GM11168 (cell line): ENCODE measurements at regions not wholly inside any gene's neighbourhood (a gene's known extent, or its start where the extent isn't known, plus 50 kb on each side); places are given as distances from the start of the nearest gene placed in this dataset.
"Not testable (repeated sequence)": the region's sequence is repeated elsewhere in the genome, so short reads cannot be mapped to it uniquely, and the experiment has no call there.

Experiments used
- in situ Hi-C: fragments of 300-500 bp; cut with MboI; formaldehyde crosslinking; loops from one replicate; pipeline ENCODE4 v1.12.0; 2022; ENCODE audit warnings: low sequenced_read_pairs; ENCODE audit not compliant: unreplicated experiment

DNA sequence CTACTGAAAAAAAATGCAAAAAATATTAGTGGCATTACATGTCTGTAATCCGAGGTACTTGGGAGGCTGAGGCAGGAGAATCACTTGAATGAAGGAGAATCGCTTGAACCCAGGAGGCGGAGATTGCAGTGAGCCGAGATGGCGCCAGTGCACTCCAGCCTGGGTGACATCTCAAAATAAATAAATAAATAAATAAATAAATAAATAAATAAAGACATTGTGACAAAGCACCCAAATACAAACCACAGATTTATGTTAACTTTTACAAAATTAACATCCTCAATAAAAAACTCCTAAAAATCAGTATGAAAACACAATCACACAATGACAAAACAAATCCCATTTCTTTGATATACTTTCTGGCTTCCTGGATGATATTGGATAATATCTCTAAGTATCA is 808.3 kb downstream of the REEP3 start:
- in situ Hi-C loops: no loop called here

DNA sequence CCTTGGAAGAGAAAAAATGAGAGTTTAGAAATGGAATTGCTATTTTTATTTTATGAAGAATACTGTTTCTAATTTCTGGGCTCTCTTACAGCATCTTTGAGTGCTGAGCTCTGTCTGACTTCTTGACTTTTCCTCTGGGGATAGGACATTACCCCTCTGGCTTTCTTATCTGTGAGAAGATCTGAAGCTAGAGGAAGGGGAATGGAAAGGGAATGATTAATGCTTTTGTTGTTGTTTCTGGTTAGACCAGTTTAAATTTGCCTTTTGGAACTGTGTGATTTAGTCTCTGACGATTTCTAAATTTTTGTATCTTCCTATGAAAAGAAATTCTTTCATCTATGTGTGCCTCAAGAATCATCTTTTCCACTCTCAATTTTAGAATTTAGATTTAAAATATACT is 811.4 kb downstream of the REEP3 start:
- in situ Hi-C loops: no loop called here

DNA sequence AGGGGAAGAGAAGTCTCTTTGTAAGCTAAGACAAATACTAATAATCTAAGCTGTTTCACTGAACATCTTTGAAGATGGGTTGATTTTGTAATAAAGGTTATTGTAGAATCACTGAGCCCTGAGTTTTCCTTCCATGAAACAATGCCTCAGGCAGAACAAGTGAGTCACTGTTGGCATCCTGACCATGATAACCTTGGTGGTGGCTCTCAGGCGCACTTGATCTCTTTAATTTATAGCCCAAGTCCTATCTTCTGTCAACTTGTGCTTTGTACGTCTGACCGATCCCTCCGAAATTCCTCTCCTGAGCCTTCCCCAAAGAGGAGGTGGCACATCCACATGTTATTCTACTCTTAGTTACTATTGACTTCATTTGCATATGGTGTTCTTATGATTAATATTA is 812.9 kb downstream of the REEP3 start:
- in situ Hi-C loops: no loop called here

DNA sequence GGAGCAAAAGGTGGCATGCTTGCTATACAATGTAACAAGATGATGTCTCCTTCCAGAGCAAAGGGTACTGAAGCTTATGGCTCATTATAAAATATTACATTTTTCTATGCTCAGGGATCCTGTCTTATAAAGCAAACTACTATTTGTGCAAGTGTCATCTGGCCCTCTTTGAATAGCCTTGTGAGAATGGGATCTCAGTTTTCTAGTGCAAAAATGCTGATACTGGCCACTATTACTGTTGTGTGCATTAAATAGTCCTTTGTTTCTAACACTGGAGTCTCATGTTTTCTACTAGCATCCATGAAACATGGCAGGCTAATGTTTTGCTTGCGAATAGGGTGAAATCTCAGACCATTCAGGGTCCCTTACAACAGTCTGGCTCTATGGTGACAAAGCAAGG is 823.0 kb downstream of the REEP3 start:
- in situ Hi-C loops: no loop called here

DNA sequence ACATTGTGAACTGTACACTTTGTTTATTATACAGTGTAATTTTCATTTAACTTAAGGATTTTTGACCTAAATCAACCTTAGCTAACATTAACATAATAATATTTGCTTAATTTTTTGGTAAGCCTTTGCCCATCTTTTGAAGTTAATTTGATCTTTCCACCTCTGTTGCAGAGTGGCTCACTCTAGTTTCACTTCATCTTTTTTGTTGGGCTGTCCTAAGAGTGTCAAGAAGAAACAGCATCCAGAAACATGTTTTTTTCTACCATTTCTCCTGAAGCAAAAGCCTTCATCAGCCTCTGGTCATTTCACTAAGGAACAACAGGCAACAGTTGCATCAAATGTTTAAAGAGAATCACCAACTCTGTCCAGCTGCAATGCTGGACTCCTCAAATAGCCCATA is 824.7 kb downstream of the REEP3 start:
- in situ Hi-C loops: no loop called here

DNA sequence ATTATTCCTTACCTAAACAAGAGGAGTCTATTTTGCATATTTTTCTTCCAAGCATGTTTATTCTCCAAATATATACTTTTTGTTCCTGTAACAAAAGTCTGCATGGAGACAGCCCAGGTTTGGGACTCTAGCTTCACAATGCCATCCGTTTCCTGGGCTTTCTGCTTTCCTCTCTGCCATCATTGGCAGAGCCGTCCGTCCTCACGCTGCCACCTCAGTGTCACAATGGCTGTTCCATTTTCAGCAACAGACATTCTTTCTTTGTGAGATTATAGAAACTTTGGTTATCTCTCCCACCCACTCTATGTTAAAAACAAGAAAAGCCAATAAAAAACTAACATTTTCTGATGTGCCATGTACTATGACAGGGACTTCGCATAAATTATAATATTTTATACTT is 825.2 kb downstream of the REEP3 start:
- in situ Hi-C loops: no loop called here

DNA sequence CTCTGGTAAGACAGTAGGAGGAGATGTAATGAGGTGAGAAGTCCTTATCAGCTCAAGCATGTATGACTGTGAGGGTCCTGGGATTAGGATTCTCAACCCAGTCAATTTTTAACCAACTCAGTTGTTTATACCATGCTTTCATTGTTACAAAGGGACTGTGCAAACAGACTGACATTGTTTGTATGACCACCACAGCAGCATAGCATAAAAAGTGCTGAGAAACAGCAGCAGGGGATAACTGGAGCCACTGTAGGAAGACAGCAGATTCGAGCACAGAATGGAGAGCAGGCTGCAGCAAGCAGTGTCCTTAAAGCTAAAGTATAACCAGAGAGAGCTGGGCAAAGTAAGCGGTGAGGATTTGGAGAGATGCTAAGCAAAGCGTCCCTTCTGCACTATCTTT is 829.5 kb downstream of the REEP3 start:
- in situ Hi-C loops: no loop called here

DNA sequence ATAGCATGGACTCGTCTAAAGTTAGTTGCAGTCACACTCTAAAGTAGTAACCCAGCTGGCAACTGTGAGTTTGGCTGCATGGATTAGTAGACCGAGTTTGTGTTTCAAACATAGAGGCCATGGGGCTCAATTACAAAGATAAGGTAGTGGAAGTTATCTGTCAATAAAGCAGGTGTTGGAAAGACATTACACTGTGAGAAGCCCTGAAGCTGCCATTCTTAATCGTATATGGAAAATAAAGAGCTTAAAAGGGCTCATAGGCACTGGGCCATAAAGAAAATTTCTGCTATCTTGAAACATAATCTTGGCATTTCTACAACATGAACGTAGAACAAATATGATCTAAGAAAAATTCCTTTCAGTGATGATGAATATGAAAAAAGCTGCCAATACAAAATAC is 837.7 kb downstream of the REEP3 start:
- in situ Hi-C loops: no loop called here

DNA sequence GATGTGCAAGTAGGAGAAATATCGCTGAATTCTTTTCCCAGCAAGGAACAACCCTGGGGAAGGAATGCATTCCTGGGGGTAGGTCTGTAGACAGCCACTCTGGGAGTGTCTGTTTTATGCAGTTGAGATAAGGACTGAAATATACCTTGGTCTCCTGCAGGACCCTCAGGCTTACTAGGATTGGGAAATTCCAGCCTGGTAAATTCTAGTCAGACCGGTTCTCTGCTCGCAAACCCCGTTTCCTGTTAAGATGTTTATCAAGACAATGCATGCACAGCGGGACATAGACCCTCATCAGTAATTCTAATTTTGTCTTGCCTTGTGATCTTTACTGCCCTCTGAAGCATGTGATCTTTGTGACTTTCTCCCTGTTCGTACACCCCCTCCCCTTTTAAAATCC is 839.0 kb downstream of the REEP3 start:
- in situ Hi-C loops: not testable (repeated sequence)

DNA sequence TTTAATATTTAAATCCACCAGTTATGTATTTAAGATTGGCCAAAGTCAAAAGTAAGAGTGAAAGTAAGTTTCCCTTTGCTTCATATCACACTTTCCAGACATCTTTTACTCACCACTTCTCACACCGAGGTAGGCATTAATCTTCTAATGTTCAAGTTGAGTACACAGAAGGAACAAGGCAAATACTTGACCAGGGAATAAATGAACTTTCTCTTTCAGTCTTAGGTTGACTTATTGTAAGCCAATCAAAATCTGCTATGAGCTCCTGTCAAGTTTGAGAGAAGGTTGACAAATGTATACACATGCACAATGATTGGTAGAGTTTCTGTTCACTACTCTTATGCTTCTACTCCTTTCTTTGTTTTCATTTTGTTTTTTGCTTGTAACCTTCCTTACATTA is 842.5 kb downstream of the REEP3 start:
- in situ Hi-C loops: no loop called here

DNA sequence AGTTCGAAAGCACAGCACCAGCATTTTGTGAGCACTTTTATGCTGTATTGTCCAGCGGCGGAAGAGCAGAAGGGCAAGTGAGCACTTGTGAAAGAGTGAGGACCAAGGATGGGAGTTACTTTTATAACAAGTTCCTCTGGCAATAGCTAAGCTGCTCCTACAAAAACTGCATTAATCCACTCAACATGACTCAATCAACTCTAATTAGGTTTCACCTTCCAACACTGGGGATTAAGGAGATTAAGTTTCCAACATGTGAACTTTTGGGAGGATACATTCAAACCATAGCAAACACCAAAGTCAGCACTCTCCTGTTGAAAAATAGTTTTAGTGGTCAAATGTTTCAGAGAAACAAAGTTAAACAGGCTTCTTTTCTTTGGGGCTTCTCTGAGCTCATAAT is 844.5 kb downstream of the REEP3 start:
- in situ Hi-C loops: no loop called here

DNA sequence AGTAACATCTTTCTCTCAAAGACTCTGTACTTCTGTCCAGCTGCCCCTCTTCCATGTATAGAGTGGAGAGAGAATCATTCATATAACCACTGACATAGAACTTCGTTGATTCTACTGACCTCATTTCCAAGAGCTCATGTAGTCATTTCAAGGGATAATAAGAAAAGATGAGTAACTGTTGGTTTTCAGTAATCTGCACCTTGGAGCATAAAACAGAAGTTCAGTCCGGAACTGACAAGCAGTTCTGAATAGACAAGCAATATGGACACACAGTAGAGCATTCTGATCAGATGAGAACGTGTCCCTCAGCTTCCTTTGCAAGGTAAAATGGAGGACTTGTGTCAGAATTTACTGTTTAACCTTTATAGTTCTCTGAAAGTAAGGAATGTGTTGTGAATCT is 847.1 kb downstream of the REEP3 start:
- in situ Hi-C loops: no loop called here

DNA sequence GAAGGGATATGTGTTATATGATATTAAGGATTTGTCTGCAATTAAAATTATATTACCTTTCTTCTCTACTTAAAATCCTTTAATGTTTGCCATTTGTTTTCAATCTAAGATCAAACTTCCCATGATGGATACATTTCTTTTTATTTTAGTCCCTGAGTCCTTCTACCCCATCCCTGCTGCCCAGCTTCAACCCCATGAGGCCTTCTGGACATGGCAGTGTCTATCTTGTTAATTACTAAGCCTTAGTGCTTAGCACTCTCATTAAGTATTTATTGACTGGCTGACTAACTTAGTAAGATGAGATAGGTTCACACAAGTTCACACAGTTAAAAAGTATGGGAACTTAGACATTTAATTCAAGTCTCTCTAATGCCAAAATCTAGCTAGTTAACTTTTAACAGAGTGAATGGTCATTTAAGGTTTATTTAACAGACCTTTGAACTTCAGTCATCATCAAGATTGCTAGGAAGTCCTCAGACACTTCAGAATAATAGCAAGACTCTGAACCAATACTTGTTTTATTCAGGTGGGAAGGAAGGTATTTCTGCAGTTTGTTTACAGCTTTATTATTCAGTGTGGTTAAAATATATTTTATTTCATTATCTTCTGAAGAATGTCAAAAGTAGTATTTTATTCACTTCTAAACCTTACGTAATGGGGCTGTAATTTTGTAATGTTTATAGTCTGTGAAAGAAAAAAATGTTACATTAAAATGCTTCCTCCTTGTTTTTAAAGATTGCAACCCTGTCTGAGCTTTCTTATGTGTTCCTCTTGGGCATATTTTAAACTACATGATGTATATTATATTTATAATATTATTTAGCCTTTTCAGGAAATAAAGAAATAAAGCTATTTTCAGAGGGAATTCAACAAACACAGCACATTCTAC is 848.9 kb downstream of the REEP3 start:
- in situ Hi-C loops: no loop called here

DNA sequence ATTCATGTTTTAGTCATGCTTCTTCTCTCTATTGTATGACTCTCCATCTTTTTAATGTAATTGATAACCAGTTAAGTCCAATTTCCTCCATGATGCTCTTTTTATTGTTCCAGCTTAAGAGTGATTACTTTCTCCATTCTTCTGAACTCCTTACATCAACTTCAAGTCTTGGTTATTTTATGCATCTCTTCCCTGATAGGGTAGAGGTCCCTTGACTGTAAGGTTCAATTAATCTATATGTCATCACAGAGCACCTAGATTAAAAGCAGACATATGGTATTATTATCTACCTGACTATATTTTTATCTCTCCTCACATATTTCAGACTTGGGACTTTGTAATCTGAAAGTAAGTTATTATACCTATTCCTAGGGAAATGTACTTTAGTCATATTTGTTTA is 853.1 kb downstream of the REEP3 start:
- in situ Hi-C loops: no loop called here

DNA sequence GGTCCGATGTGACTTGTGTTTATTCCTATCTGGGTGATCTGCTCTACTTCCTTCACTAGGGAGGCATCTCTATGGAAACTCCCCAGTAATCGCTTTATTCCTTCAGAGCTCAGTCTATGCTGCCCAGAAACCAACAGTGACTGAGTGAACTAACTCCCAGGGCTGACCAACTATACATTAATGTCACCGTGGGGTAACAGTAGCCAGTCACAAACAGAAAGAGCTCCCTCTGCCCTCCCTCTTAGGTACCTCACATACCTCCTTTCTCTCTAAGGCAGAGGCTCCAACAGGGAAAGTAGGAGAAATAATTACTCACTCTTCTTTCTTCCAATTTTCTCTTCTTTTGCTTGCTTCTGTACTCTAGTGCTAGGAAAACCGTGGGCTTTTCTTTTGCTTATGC is 855.0 kb downstream of the REEP3 start:
- in situ Hi-C loops: no loop called here

DNA sequence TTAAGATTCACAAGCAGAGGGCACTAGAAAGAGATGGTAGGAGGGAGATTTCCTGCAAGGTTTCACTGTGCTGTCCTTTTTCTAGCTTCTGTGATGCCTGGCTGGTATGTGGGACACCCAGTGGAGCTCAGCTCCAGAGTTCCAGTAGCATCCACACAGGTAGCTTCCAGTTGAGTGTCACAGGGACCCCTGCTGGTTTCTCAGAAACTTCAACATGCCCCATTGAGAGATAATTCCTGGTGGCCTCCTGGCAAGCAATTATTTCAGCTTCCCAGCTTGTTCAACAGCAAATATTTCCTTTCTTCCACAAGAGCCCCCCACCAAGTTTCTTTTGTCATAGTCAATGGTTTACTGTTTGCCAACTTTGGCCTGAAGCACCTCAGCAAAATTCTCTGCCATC is 858.7 kb downstream of the REEP3 start:
- in situ Hi-C loops: no loop called here

DNA sequence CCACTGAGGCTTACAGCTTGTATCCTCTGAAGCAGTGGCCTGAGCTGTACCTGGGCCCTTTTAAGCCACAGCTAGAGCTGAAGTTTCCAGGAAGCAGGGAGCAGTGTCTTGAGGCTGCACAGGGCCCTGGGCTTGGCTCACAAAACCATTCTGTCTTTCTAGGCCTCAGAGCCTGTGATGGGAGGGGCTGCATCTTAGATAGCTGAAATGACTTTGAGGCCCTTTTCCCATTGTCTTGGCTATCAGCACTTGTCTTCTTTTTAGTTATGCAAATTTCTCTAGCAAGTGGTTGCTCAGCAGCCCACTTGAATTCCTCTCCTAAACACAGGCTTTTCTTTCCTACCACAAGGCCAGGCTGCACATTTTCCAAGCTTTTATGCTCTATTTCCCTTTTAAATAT is 864.2 kb downstream of the REEP3 start:
- in situ Hi-C loops: no loop called here

DNA sequence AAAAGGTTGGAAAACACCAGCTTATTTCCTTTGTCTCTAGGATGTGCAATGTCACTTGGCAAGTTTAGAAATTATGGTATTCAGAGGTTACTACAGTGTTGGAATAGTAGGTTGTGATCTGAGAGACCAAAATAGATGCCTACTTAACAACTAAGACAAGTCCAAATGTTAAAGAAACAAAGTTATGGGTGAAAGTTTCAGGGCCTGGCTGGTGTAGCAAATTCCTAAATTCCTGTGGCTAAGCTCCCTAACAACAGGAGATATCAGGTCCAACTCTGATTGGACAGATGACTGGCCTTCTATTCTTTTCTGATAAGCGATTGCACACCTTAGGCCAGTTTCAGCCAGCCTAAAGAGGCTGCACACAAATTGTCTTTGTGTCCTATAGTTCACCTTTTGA is 873.5 kb downstream of the REEP3 start:
- in situ Hi-C loops: no loop called here

DNA sequence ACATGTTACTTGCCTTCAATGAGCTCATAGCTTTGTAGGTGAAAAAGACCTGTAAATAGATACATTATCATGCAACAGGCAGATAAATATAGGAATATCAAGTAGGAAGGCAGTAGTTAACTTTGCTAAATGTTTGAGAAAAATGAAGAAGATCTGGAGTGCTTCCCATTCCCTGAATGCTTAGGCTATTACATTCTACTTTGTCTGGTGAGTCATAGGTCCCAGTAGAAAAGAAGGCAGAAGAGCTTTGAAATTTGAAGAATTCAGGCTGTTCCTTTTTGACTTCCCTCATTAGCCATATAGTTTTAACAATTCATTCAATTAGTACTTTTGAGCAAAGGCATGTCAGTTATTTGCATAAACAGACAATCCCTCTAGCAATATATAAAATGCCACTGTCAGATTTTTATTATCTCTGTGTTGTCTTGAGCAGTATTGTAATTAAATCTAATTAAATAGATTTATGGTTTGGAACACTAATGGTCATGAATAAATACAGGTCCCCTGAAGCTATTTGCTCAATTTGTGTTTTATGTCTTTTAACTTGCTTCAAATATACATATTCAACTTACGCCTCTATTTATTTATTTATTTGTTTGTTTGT is 875.0 kb downstream of the REEP3 start:
- in situ Hi-C loops: no loop called here

DNA sequence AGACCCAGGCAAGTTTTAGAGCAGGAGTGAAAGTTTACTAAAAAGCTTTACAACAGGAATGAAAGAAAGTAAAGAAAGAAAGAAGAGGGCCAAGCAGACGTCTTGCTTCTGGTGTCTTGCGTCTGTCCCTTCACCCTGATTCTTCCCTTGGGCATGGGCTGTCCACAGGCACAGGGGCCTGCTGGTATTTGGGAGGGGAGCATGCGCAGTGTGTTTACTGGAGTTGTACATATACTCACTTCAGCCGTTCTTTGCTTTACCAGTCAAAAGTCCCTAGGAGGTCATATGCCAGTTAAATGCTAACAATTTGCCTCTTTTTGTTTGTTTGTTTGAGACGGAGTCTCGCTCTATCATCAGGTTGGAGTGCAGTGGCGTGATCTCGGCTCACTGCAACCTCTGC is 875.9 kb downstream of the REEP3 start:
- in situ Hi-C loops: no loop called here

DNA sequence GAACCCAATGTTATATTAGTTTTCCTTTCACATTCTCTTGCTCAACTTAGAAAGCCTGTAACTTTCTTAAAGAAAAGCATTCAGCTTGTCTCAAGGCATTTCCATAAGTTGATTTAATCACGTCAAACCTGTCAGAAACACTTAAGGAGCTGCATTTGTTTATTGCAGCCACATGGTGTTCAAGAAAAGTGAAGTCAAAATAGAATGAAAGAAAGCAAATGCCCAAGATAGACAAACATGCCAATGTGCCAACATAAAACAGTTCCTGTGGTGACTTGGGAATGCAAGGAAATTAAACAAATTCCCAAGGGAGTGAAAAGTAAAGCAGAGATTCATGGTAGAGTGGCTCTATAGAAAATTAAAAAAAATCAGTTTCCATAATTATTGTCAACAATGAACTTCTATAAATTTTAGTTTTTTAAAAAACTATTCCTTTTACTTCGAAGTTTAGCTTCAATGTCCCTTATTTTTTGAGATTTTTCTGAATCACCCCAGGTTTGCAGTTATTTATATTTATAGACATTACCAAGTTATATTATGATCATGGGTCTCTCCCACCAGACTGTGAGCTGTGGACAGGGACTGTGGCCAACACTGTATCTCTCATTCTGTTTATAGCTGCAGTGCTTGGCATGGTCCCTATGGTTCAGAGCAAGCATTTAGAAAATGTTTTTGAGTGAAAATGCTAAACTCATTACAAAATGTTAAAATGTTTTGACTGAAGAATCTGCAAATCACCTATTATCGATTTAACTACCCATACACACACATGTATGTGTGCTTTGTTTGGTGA is 887.4 kb downstream of the REEP3 start:
- in situ Hi-C loops: no loop called here
